GM19023 (cell line): ENCODE measurements at regions not wholly inside any gene's neighbourhood (a gene's known extent, or its start where the extent isn't known, plus 50 kb on each side); places are given as distances from the start of the nearest gene placed in this dataset.

Experiments
- ATAC-seq: cut with Tn5 transposase; IDR thresholded peaks from one replicate; pipeline ENCODE4 v1.9.1; 2021; ENCODE audit warnings: mild to moderate bottlenecking, moderate library complexity; ENCODE audit not compliant: unreplicated experiment

- no peak for ATAC-seq
These were observed 590.5 kb downstream of the CSNK1G3 start for GRCh38 chr5:124102486-124102885.

- no peak for ATAC-seq
These were observed 581.7 kb downstream of the CSNK1G3 start for GRCh38 chr5:124093658-124094057.

- ATAC-seq = no peak
These were observed 578.1 kb downstream of the CSNK1G3 start for GRCh38 chr5:124090115-124090514.

DNA sequence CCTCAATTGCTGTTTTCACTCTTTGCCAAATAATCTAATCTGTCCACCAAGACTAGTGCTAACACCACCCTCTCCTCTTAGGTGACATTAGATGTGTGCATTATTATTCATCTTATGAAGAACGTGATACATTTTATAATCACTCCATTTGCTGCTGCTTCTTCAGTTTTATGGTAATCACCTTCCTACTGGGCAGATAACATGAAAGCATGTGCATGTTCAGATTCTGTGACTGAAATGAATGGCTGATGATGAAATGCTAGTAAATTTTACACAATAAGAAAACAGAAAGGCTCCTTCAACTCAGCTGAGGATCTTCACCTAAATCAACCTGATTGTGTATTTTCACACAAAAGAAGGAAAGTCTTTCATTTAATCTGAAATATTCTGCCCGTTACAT is 577.6 kb downstream of the CSNK1G3 start:
- ATAC-seq = no peak

GRCh38 chr5:124088289-124089032 is 576.5 kb downstream of the CSNK1G3 start:
- no peak for ATAC-seq

GRCh38 chr5:124087752-124088151 is 575.8 kb downstream of the CSNK1G3 start:
- no peak for ATAC-seq

DNA sequence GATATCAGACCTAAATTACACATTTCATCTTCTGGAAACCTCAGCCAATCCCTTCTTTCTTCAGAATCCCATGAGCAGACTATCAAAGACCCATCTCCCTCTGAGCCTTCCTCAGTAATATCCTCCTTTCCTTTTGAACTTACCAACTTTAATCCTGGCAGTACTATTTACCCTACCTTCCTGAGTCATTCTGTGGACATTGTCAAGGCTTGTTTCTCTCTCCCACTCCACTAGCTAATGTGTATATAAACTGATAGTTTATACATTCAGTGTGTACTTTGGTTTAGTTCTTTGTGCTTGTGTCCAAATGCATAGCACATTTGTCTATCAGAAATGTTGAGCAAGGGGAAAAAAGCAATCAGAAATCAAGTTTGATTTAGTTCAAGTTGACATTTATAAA is 568.3 kb downstream of the CSNK1G3 start:
- ATAC-seq = no peak

DNA sequence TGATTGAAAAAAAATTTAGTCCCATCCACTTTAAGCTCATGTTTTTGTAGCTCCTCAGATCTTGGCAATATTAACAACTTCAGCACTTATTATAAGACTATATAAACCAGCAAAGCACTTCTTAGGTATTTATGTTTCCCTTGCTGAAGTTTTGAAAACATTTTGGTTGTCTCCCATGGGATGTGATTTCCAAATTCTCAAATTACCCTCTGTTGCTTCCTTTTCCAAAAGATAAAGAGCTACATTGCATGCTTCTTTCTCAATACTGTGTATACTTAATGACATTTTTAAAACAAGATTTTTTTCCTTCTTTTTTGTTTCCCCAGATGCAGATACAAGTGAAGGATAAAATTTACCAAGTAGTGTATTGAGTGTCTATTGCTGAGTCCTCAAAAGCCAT is 567.1 kb downstream of the CSNK1G3 start:
- no peak for ATAC-seq

DNA sequence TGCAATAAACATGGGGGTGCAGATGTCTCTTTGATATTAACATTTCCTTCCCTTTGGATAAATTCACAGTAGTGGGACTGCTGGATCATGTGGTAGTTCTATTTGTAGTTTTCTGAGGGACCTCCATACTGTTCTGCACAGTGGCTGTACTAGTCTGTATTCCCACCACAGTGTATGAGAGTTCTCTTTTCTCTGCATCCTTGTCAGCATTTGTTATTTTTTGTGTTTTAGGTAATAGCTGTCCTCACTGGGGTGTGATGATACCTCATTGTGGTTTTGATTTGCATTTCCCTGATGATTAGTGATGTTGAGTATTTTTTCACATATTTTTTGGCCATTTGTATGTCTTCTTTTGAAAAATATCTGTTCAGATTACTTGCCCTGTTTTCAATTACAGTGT is 562.5 kb downstream of the CSNK1G3 start:
- ATAC-seq = no peak

GRCh38 chr5:124072570-124072969 is 560.6 kb downstream of the CSNK1G3 start:
- no peak for ATAC-seq

DNA sequence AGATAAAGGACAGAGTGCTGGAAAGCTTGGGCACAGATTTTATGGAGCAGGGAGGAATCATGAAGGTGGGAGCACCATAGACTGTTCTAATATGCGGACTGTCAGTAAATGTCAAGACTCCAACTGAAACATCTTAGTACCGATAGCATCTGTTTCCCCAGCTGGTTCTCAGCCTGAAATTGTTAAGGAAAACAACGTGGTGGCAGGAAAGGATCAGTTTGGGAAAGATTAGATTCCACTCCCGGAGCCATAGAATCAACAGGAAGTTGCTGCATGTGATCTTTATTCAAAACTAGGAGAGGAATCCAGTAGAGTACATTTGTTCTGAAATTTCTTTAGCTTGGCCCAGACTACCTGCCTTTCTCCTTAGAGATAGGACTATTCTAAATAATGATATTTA is 559.1 kb downstream of the CSNK1G3 start:
- ATAC-seq = no peak

GRCh38 chr5:124065508-124065907 is 553.5 kb downstream of the CSNK1G3 start:
- ATAC-seq = no peak

GRCh38 chr5:124064956-124065355 is 553.0 kb downstream of the CSNK1G3 start:
- no peak for ATAC-seq

DNA sequence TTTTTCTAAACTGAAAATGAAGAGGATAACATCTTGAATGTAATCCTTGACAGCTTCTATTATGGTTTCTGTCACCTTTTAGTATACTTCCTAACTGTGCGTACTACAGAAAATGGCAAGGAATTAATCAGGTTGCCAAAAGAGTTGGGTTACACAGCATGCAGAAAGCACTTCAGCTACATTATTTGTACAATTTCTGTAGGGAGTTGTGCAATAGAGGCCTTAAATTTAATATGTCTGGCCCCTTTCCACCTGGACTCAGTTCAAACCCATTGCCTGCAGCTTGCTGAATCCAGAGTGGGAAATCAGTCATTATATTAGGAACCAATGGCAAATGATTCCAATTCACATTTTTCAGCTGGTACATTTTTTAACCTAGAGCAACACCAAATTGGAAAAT is 549.7 kb downstream of the CSNK1G3 start:
- no peak for ATAC-seq

DNA sequence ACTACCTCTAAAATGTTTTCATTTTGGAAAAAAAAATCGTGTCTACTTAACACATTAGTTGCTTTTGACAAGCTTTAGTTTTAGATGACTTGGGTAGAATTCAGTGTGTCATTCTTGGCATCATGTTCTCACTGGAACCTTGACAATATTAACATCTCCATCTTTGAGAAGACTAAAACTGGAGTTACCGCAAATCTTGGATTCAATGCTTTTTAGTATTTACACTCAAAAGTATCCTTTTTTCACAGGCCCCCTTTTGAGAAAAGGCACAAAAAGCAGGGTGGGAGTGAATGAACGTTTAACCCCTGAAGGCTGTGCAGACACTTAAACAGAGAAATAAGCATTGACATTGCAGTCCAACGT is 549.1 kb downstream of the CSNK1G3 start:
- no peak for ATAC-seq

- ATAC-seq = no peak
These were observed 548.6 kb downstream of the CSNK1G3 start for GRCh38 chr5:124060413-124061067.

DNA sequence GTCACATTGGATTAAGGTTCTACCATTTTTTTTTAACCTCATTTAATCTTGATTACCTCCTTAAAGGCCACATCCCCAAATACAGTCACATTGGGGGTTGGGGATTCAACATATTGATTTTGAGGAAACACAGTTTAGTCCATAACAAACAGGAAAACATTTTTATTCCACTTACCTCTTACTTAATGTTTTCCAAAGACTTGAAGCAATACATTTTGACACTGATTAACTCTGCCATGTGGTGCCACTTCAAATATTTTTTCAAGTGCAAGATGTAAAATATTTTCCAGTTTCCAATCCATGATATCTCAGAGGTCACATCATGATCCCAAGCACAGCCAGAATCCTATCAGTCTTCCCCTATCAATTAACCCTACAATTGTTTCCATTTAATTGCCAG is 548.0 kb downstream of the CSNK1G3 start:
- ATAC-seq = no peak

DNA sequence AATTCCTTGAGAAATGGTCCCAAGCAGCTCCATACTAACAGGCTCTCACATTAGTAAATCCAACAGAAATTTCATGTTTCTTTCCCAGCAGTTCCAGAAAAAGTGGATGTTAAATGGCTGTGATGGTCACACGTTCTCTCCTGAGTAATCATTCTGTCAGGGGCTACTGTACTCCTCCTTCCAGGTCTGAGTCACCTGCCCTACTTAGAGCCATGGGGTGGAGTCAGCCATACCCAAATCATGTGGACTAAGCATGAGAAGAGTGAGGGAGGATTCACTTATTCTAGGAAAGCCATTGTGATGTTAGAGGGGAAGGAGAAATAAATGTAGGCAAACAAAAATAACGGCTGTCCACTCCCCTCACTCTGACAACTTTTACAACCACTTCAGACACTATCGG is 547.2 kb downstream of the CSNK1G3 start:
- no peak for ATAC-seq

DNA sequence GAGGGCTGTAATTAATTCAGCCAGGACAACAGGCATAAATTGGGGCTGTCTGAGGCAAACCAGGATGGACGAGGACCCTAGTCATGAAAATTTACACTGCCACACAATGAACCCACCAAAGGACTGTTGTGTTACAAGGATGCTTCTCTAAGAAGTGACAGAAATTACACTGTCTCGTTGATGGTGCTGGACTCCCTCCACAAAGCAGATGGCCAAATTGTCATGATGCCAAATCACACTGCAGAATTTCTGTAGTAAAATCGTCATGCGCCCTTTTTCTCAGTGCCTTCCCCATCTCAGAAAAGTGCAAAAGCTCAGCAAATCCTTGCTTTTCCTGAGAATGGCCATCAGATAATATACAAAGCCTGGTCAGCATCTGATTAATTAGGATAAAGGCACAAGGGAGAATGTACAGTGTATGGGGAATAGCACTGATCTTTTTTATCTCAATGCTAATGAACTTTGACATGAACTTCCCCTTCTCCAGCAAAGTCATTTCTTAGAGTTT is 545.8 kb downstream of the CSNK1G3 start:
- ATAC-seq = no peak

- ATAC-seq = peak; percentile 41
These were observed 545.2 kb downstream of the CSNK1G3 start for GRCh38 chr5:124056991-124057723.

GRCh38 chr5:124056326-124056990 is 544.5 kb downstream of the CSNK1G3 start:
- ATAC-seq = peak; percentile 64
